ENCODE measurements at regions not wholly inside any gene's neighbourhood (a gene's known extent, or its start where the extent isn't known, plus 50 kb on each side); places are given as distances from the start of the nearest gene placed in this dataset.
"Not testable (repeated sequence)": the region's sequence is repeated elsewhere in the genome, so short reads cannot be mapped to it uniquely, and the experiment has no call there.

DNA sequence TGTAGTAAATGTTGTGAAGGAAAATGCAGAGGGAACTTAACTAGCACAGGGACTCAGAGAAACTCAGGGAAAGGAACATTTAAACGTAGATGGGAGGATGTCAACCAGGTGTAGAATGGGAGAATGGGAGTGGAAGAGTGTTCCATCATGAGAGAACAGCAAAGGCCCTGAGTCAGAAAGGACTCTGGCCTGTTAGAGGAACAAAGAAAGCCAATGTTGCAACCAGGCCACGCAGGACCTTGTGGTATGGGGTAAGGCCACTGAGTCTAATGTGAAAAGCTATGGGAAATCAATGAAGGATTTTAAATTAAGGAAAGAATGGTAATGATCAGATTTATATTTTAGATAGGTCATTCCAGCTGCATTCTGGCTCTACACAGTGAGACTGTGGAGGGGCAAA is 76.6 kb upstream of the NBPF26 start:
- H3K27ac ChIP-seq; H3K36me3 ChIP-seq (ENCODE audit: low read depth, missing control alignments); H3K4me3 ChIP-seq; H3K4me1 ChIP-seq; H3K27me3 ChIP-seq; intact Hi-C loops (cut with DNase I; ENCODE audit: low total_unique reads); DNase-seq; H3K9me3 ChIP-seq: not testable (repeated sequence)
- no CpG with 5 or more reads among the region's 2 CpGs for WGBS, 2 donors

DNA sequence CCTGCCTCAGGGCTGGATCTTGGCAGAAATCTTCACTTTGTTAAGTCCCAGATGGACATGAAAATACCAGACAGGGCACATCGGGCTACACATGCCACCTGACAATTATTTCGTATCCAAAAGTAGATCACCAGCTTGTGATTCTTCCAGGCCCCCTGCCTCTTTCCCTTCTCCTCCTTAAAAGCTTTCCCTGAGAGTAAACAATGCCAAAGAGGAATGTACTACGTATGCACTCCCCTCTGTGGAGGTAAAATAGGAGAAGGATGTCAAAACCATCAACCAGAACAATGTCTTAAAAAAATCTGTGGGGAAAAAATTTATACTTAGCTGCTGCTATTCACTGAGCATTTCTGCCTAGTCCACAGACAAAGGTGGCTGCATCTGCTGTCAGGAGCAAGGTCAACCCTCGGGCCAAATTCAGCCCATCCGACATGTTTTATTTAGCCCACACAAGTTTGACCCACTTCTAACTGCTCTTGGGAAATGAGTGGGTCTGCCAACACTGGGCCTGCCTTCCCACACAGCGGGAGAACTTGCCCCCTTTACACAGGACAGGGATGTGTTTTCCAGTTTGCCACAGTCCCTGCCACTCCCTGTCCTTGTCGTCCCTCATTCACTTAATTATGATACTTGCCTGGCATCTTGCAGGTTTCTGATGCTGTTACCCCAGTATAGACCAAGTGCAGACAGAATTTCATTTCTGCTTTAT is 74.7 kb upstream of the NBPF26 start:
- no CpG with 5 or more reads among the region's 7 CpGs for WGBS, 2 donors
- DNase-seq; intact Hi-C loops (cut with DNase I; ENCODE audit: low total_unique reads); H3K27me3 ChIP-seq; H3K27ac ChIP-seq; H3K4me1 ChIP-seq; H3K9me3 ChIP-seq; H3K36me3 ChIP-seq (ENCODE audit: low read depth, missing control alignments); H3K4me3 ChIP-seq: not testable (repeated sequence)

DNA sequence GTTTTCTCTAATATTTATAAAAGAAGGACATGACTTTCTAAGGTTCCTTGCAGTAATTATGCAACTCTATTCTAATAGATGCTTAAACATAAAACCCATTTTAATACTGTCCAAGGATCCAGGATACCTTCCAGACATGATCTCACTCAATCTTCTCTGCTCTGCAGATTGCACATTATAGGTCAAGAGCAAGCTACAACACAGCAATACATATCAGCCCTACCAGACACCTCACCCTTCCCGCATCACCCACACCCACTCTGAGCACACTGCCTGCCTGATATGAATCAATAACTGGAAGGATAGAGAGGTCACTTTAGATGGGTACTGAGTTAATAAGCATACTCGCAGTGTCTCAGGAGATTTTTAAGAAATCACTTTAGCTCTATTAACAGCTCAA is 74.0 kb upstream of the NBPF26 start:
- no CpG with 5 or more reads among the region's 2 CpGs for WGBS, 2 donors
- H3K9me3 ChIP-seq; H3K36me3 ChIP-seq (ENCODE audit: low read depth, missing control alignments); H3K4me1 ChIP-seq; DNase-seq; H3K4me3 ChIP-seq; H3K27ac ChIP-seq; H3K27me3 ChIP-seq; intact Hi-C loops (cut with DNase I; ENCODE audit: low total_unique reads): not testable (repeated sequence)

DNA sequence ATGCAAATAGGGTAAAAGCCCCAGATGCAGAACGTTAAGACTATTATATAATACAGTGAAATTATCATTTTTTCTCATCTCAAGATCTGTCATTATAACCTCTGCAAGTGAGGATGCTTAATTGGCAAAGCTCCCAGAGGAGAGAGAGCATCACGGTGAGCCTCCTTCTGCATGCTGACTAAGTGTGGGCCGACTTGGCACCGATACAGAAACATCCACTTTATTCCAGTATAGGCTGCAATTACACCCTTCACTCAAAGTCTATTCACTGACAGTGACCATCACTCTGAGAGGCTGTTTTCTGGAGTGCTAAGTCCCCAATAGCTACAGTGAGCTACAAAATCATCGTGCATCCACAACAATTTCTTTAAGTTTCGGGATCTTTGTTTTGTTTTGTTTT is 69.6 kb upstream of the NBPF26 start:
- H3K4me3 ChIP-seq; H3K36me3 ChIP-seq (ENCODE audit: low read depth, missing control alignments); H3K27me3 ChIP-seq; H3K27ac ChIP-seq; H3K9me3 ChIP-seq; H3K4me1 ChIP-seq; intact Hi-C loops (cut with DNase I; ENCODE audit: low total_unique reads); DNase-seq: not testable (repeated sequence)
- WGBS, 2 donors, result no CpG with 5 or more reads among the region's 6 CpGs

DNA sequence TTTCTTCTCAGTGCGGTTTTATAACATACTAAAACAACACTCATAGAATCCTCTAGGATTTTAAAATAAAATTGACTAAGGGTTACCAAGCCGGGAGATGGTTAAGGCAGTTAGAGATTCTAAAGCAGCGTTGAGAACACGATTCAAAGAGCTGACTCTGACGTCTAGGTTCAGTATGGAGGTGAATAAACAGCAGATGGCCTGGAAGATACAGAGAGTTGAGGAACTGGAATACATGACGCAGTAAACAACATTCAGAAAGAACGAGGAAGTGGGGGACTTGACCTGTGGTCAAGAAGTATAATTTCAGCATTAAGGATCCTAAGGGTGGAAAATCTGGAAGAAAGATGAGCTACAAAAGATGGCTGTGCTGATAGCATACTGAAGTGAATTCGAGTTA is 68.4 kb upstream of the NBPF26 start:
- H3K4me1 ChIP-seq; H3K27ac ChIP-seq; intact Hi-C loops (cut with DNase I; ENCODE audit: low total_unique reads); H3K4me3 ChIP-seq; H3K36me3 ChIP-seq (ENCODE audit: low read depth, missing control alignments); H3K27me3 ChIP-seq; DNase-seq; H3K9me3 ChIP-seq: not testable (repeated sequence)
- no CpG with 5 or more reads among the region's 8 CpGs for WGBS, 2 donors

DNA sequence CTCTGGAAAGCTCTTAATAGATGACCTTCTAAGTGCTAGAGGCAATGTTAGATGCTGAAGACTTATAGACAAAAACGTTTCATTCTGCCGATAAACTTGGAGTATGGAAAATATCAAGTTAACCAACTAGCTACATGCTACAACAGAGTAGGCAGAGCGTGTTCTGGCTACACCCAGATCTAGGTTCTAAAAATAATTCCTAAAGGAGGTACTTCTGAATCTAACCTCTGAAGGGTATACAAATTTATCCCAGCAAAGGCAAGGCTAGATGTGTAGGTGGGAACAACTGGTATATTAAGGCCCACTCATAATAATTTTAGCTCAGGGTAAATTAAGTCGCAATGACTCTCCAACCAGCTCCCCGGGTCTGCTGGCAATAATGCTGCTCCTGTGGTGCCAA is 67.6 kb upstream of the NBPF26 start:
- H3K4me1 ChIP-seq; intact Hi-C loops (cut with DNase I; ENCODE audit: low total_unique reads); H3K36me3 ChIP-seq (ENCODE audit: low read depth, missing control alignments); H3K27me3 ChIP-seq; H3K27ac ChIP-seq; DNase-seq; H3K4me3 ChIP-seq; H3K9me3 ChIP-seq: not testable (repeated sequence)
- no CpG with 5 or more reads among the region's 5 CpGs for WGBS, 2 donors

DNA sequence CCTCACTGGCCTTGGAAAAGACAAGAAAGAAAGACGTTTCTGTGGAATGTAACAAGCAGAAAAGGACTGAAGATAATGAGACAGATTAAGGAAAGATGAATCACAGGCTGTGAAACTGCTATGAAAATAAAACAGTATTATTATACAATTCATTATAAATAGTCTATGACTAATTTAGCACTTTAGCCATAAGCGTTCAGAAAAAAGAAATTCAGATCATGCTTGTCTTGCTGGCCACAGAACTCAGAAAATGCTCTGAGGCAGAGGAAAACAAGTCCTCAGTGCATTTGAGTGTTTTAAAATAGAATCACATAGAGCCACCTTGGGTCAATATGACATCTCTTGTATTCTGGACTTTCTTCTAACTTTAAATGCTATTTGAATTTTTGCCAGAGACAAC is 65.9 kb upstream of the NBPF26 start:
- intact Hi-C loops (cut with DNase I; ENCODE audit: low total_unique reads); H3K4me3 ChIP-seq; H3K4me1 ChIP-seq; DNase-seq; H3K36me3 ChIP-seq (ENCODE audit: low read depth, missing control alignments); H3K27ac ChIP-seq; H3K27me3 ChIP-seq; H3K9me3 ChIP-seq: not testable (repeated sequence)
- WGBS, 2 donors, result 40% methylated on average over 1 of the region's 2 CpGs; no CpG with 5 or more reads in 1 of the 2 donors

DNA sequence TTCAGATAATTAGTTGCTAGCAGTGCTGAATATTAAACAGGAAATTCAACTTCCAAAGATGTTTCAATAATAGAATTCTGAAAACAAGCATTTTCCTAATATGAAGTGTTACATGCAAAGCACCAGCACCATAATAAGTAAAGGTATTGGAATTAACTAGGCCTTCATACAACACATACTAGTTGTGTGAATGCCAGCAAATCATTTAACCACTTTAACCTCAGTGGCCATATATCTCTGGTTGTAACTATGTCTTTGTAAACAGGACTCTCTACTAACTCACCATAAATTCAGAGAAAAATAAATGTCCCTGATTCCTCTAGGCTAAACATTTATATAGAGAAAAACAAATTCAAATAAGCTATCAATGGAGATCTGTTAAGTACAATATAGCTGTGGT is 65.1 kb upstream of the NBPF26 start:
- H3K4me1 ChIP-seq; H3K9me3 ChIP-seq; intact Hi-C loops (cut with DNase I; ENCODE audit: low total_unique reads); H3K27ac ChIP-seq; H3K36me3 ChIP-seq (ENCODE audit: low read depth, missing control alignments); H3K4me3 ChIP-seq; H3K27me3 ChIP-seq; DNase-seq: not testable (repeated sequence)

DNA sequence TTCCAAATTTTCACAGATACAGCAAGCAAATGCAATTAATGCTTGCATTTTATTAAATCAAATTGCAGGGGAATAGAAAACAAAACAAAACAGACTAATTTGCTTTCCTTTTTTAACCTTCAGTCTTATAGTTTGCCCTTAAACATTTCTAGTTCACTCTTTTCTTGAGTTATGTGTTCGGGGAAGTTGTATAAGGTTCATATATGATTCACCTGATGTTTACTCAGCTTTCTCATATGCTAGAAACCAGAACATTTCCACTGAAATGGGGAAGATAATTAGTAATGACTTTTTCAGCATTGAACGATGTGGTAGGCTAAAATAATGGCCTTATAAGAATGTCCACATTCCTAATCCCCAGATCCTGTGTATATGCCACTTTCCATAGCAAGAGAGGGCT is 64.6 kb upstream of the NBPF26 start:
- H3K4me1 ChIP-seq; H3K27me3 ChIP-seq; H3K4me3 ChIP-seq; DNase-seq; intact Hi-C loops (cut with DNase I; ENCODE audit: low total_unique reads); H3K36me3 ChIP-seq (ENCODE audit: low read depth, missing control alignments); H3K9me3 ChIP-seq; H3K27ac ChIP-seq: not testable (repeated sequence)
- WGBS, 2 donors, result no CpG with 5 or more reads among the region's 2 CpGs

DNA sequence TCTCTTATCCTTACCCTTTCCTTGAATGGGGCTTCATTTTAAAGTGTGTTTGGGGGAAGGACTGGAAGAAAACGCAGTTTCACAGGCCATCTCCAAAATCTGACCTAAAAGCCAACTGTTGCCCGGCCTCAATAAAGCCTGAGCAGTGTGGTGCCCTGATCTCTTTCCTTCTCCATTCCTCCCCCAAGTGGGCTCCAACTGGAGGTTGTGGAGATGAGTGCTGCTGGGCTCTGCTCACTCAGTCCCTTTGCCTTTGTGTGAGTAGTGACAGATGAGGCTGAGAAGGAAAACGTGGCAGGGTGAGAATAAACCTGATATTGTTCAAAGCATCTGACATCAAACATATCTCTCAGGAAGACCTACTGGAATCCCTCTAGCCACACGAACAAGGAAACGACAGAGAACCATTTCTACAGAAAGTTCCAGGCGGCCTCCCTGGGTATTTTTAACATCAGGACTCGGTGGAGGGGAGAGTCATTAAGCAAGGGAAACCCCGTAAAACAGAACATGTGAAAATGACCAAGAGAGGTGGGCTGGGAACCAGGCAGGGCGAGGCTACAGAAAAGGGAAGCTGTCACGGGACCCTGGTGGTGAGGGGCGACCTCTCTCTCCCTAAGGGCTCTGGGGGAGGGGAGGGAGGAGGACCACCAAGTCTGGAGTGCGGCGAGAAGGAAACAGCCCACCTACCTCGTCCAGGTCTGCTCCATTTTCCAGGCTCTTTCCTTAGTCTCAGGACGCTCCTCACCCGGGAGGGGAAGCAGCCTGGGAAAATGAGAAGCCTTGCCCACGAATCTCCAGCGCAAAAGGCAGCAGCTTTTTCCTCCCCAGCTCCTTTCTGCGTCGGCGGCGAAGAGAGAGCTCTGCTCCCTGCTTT is 59.1 kb upstream of the NBPF26 start:
- DNase-seq; H3K36me3 ChIP-seq (ENCODE audit: low read depth, missing control alignments); H3K9me3 ChIP-seq; H3K27me3 ChIP-seq; intact Hi-C loops (cut with DNase I; ENCODE audit: low total_unique reads); H3K4me1 ChIP-seq; H3K27ac ChIP-seq; H3K4me3 ChIP-seq: not testable (repeated sequence)
- 20% methylated on average over 1 of the region's 22 CpGs; no CpG with 5 or more reads in 1 of the 2 donors for WGBS, 2 donors

DNA sequence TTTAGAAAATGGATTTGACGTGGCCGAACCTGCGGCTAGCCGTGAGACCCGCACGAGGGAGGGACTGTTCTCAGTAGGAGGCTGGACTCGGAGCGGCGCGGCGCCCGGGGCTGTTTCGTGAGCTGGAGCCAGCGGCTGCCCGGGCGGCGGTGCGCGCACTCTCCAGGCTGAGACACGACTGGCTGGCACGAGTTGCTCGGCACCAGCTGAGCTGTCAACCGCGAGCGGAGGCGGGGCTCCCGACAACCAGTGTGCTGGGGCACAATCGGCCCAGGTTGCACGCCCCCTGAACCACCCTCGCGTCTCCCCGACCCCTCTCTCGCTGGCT is 58.5 kb upstream of the NBPF26 start:
- DNase-seq, result peak; percentile 12
- WGBS, 2 donors, result no CpG with 5 or more reads among the region's 33 CpGs

DNA sequence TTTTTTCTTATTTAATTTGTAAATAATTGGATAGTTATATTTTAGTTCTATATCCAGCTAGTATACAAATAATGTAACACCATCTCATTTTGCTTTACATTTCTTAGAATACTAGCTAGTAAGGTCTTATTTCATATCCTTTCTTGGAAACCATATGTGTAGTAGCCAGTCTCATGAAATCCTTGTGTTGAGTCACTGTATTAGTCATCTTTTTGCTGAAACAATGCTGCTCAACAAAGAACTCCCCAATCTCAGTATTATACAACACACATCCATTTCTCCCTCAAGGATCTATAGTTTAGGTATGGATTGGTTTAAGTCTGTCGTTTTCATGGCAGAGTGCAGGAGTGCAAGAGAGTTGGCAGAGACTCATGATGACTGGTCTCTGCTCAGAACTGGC is 55.6 kb upstream of the NBPF26 start:
- H3K27me3 ChIP-seq, result not testable (repeated sequence)
- no CpG with 5 or more reads among the region's 1 CpG for WGBS, 2 donors

More for the DNA sequence above, 58.5 kb upstream of the NBPF26 start:
- intact Hi-C loops (cut with DNase I; ENCODE audit: low total_unique reads); H3K9me3 ChIP-seq; H3K36me3 ChIP-seq (ENCODE audit: low read depth, missing control alignments); H3K4me1 ChIP-seq; H3K4me3 ChIP-seq; H3K27ac ChIP-seq; H3K27me3 ChIP-seq: not testable (repeated sequence)

More for the DNA sequence above, 55.6 kb upstream of the NBPF26 start:
- H3K4me1 ChIP-seq; intact Hi-C loops (cut with DNase I; ENCODE audit: low total_unique reads); H3K27ac ChIP-seq; H3K4me3 ChIP-seq; H3K9me3 ChIP-seq; H3K36me3 ChIP-seq (ENCODE audit: low read depth, missing control alignments); DNase-seq: not testable (repeated sequence)
